Cardiac muscle cell (in vitro differentiated cells and primary cell): ENCODE measurements at regions not wholly inside any gene's neighbourhood (a gene's known extent, or its start where the extent isn't known, plus 50 kb on each side); places are given as distances from the start of the nearest gene placed in this dataset.
"Not testable (repeated sequence)": the region's sequence is repeated elsewhere in the genome, so short reads cannot be mapped to it uniquely, and the experiment has no call there.

Experiments used
- DNase-seq, 2 donors: peaks; one replicate each; pipeline versions ENCODE4 v3.0.0 to v3.0.0-alpha.2; 2010 to 2017; ENCODE audit warnings: low read depth in 1 of 2, low spot score in 1 of 2
- H3K27ac ChIP-seq: fragments of 200-600 bp; sonication (generic); 2 replicates; pipeline ENCODE4 v1.5.1; 2016
- H3K27me3 ChIP-seq: fragments of 200-600 bp; sonication (generic); 2 replicates; pipeline ENCODE4 v1.6.0; 2016; ENCODE audit warnings: control low read depth
- H3K36me3 ChIP-seq: fragments of 200-600 bp; sonication (generic); 2 replicates; pipeline ENCODE4 v1.5.1; 2016; ENCODE audit warnings: control low read depth
- H3K4me1 ChIP-seq: fragments of 200-600 bp; sonication (generic); 2 replicates; pipeline ENCODE4 v1.8.1; 2017; ENCODE audit warnings: low read depth, mild to moderate bottlenecking, mixed run types
- H3K4me3 ChIP-seq: fragments of 200-600 bp; sonication (generic); 2 replicates; pipeline ENCODE4 v1.5.1; 2016; ENCODE audit warnings: mild to moderate bottlenecking
- H3K9me3 ChIP-seq: fragments of 200-600 bp; sonication (generic); 2 replicates; pipeline ENCODE4 v1.5.1; 2017; ENCODE audit warnings: low read depth, mild to moderate bottlenecking, control low read depth
- CTCF ChIP-seq: IDR thresholded peaks from 2 replicates; pipeline ENCODE4 v1.5.1; 2012; ENCODE audit warnings: low read depth, mild to moderate bottlenecking, low read length

- H3K4me3 ChIP-seq, result no peak overlapping the region
- DNase-seq, result no peak
- no peaks in the 10 kb centered on the region for H3K4me1 ChIP-seq
- H3K9me3 ChIP-seq, result no peaks in the 10 kb centered on the region
- no peak overlapping the region for H3K27ac ChIP-seq
- H3K27me3 ChIP-seq, result no peaks in the 10 kb centered on the region
- no peaks in the 10 kb centered on the region for H3K36me3 ChIP-seq
- no peak for TF ChIP-seq CTCF
These were observed 242.2 kb upstream of the CCL2 start for GRCh38 chr17:34012709-34013375.

GRCh38 chr17:34015253-34015652 lies 239.8 kb upstream of the CCL2 start:
- Histone ChIP-seq H3K4me1 (no peaks in the 10 kb centered on the region), H3K4me3 (no peak overlapping the region), H3K9me3 (no peaks in the 10 kb centered on the region), H3K27me3 (no peaks in the 10 kb centered on the region), H3K36me3 (no peaks in the 10 kb centered on the region), H3K27ac (no peak overlapping the region)
- DNase-seq, result no peak
- no peak for TF ChIP-seq CTCF

GRCh38 chr17:34024386-34024785 lies 230.7 kb upstream of the CCL2 start:
- no peak for DNase-seq
- H3K4me1 ChIP-seq, result no peaks in the 10 kb centered on the region
- TF ChIP-seq CTCF, result no peak

GRCh38 chr17:34024806-34025551 lies 230.1 kb upstream of the CCL2 start:
- H3K36me3 ChIP-seq, result no peaks in the 10 kb centered on the region
- H3K4me1 ChIP-seq, result no peaks in the 10 kb centered on the region
- H3K9me3 ChIP-seq, result no peaks in the 10 kb centered on the region
- no peak for DNase-seq
- no peaks in the 10 kb centered on the region for H3K27me3 ChIP-seq
- no peak overlapping the region for H3K4me3 ChIP-seq
- H3K27ac ChIP-seq, result no peak overlapping the region
- TF ChIP-seq CTCF, result no peak

More at GRCh38 chr17:34024386-34024785, 230.7 kb upstream of the CCL2 start:
- Histone ChIP-seq H3K9me3 (no peaks in the 10 kb centered on the region), H3K27me3 (no peaks in the 10 kb centered on the region), H3K4me3 (no peak overlapping the region), H3K36me3 (no peaks in the 10 kb centered on the region), H3K27ac (no peak overlapping the region)

GRCh38 chr17:34030601-34031000 lies 224.5 kb upstream of the CCL2 start:
- H3K4me1 ChIP-seq, H3K27me3 ChIP-seq, H3K4me3 ChIP-seq, H3K27ac ChIP-seq, H3K36me3 ChIP-seq, DNase-seq, H3K9me3 ChIP-seq: not testable (repeated sequence)

- H3K9me3 ChIP-seq, H3K4me1 ChIP-seq, DNase-seq, H3K36me3 ChIP-seq, H3K27ac ChIP-seq, H3K27me3 ChIP-seq, H3K4me3 ChIP-seq: not testable (repeated sequence)
These were observed 222.8 kb upstream of the CCL2 start for GRCh38 chr17:34032305-34032704.

- not testable (repeated sequence) for H3K27me3 ChIP-seq, H3K9me3 ChIP-seq, H3K27ac ChIP-seq, H3K36me3 ChIP-seq, DNase-seq, H3K4me1 ChIP-seq, H3K4me3 ChIP-seq
These were observed 216.3 kb upstream of the CCL2 start for GRCh38 chr17:34038786-34039185.

GRCh38 chr17:34039213-34039612 lies 215.9 kb upstream of the CCL2 start:
- not testable (repeated sequence) for H3K27me3 ChIP-seq, H3K4me3 ChIP-seq, H3K4me1 ChIP-seq, H3K36me3 ChIP-seq, H3K9me3 ChIP-seq, H3K27ac ChIP-seq
- peak in 1 of 2 donors; percentile 1 for DNase-seq

GRCh38 chr17:34039759-34040555 lies 215.1 kb upstream of the CCL2 start:
- H3K27me3 ChIP-seq, H3K36me3 ChIP-seq, H3K27ac ChIP-seq, H3K4me3 ChIP-seq, H3K4me1 ChIP-seq, H3K9me3 ChIP-seq: not testable (repeated sequence)
- peak in 1 of 2 donors; percentile 32 for DNase-seq
